ENCODE measurements at regions not wholly inside any gene's neighbourhood (a gene's known extent, or its start where the extent isn't known, plus 50 kb on each side); places are given as distances from the start of the nearest gene placed in this dataset.

GRCh38 chr15:35698966-35699575 is 153.1 kb upstream of the DPH6 start:
- TF ChIP-seq EZH2 (IDR thresholded peaks at IDR 0.05) (no peak), CTCF (IDR thresholded peaks at IDR 0.05) (no peak)

All from neural progenitor cell (in vitro differentiated cells).